ENCODE measurements at regions not wholly inside any gene's neighbourhood (a gene's known extent, or its start where the extent isn't known, plus 50 kb on each side); places are given as distances from the start of the nearest gene placed in this dataset.

DNA sequence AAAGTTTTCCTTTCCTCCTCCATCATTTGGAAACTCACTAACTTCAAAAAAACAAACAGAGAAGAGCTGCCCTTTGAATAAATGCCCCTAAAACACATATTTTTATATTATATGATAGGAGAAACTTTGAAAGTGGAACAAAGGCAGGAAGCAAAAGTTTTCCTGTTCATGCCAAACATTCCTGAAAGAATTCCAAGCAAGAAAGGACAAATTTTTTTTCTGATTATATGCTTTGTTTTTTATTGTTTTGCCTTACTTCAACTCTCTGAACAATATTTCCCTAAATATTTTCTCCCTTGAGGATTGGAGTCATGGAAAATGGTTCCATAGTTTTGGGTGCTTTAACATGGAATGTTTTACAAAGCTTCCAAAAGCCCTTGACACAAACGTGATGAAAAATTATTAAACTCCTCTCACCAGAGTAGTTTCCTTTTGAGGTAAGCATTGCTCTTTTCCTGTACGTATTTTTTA is 638.5 kb upstream of the CAMK1G start:
- Histone ChIP-seq H3K79me2 (ENCODE audit: insufficient read depth, low read depth, low read length) (no peaks in the 10 kb centered on the region), H2AFZ (ENCODE audit: low read length) (no peak overlapping the region), H3K4me2 (ENCODE audit: low read length) (no peak overlapping the region), H3K4me3 (ENCODE audit: low read depth, low read length, poor library complexity, severe bottlenecking) (no peak overlapping the region), H3K27ac (ENCODE audit: low read depth, low read length, poor library complexity, severe bottlenecking) (no peak overlapping the region), H3K36me3 (ENCODE audit: insufficient read depth, low read length) (no peaks in the 10 kb centered on the region), H4K20me1 (ENCODE audit: insufficient read depth, low read length) (no peaks in the 10 kb centered on the region), H3K4me1 (ENCODE audit: insufficient read depth, low read length, poor library complexity, severe bottlenecking) (no peaks in the 10 kb centered on the region), H3K9me3 (ENCODE audit: low read length) (no peaks in the 10 kb centered on the region), H3K9me2 (ENCODE audit: insufficient read depth, low read length) (no peaks in the 10 kb centered on the region)
- CTCF ChIA-PET (ENCODE audit: unreplicated experiment): no interaction called here
- POLR2A ChIA-PET: no interaction called here
- BruUV-seq (replicated peaks): no TSS peak
- no peak for TF ChIP-seq EZH2phosphoT487 (IDR thresholded peaks at IDR 0.05; ENCODE audit: borderline replicate concordance, low read depth, low read length)
- TF ChIP-seq, protein P1, sequence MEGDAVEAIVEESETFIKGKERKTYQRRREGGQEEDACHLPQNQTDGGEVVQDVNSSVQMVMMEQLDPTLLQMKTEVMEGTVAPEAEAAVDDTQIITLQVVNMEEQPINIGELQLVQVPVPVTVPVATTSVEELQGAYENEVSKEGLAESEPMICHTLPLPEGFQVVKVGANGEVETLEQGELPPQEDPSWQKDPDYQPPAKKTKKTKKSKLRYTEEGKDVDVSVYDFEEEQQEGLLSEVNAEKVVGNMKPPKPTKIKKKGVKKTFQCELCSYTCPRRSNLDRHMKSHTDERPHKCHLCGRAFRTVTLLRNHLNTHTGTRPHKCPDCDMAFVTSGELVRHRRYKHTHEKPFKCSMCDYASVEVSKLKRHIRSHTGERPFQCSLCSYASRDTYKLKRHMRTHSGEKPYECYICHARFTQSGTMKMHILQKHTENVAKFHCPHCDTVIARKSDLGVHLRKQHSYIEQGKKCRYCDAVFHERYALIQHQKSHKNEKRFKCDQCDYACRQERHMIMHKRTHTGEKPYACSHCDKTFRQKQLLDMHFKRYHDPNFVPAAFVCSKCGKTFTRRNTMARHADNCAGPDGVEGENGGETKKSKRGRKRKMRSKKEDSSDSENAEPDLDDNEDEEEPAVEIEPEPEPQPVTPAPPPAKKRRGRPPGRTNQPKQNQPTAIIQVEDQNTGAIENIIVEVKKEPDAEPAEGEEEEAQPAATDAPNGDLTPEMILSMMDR (conservative IDR thresholded peaks at IDR 0.05; ENCODE audit: low read length): no peak
- no peak for DNase-seq (ENCODE audit: low spot score)
- intact Hi-C loops (cut with micrococcal nuclease; ENCODE audit: unreplicated experiment): no loop called here

- DNase-seq (ENCODE audit: low spot score): no peak
- POLR2A ChIA-PET: no interaction called here
- H3K79me2 ChIP-seq (ENCODE audit: insufficient read depth, low read depth, low read length): no peaks in the 10 kb centered on the region
- CTCF ChIA-PET (ENCODE audit: unreplicated experiment): no interaction called here
- H3K27ac ChIP-seq (ENCODE audit: low read depth, low read length, poor library complexity, severe bottlenecking): no peak overlapping the region
- no peak overlapping the region for H3K4me2 ChIP-seq (ENCODE audit: low read length)
- H2AFZ ChIP-seq (ENCODE audit: low read length): no peak overlapping the region
- no peaks in the 10 kb centered on the region for H3K9me2 ChIP-seq (ENCODE audit: insufficient read depth, low read length)
- no TSS peak for BruUV-seq (replicated peaks)
- H3K36me3 ChIP-seq (ENCODE audit: insufficient read depth, low read length): no peaks in the 10 kb centered on the region
- intact Hi-C loops (cut with micrococcal nuclease; ENCODE audit: unreplicated experiment): no loop called here
- H3K4me3 ChIP-seq (ENCODE audit: low read depth, low read length, poor library complexity, severe bottlenecking): no peak overlapping the region
- no peaks in the 10 kb centered on the region for H3K9me3 ChIP-seq (ENCODE audit: low read length)
- TF ChIP-seq, protein P1 (conservative IDR thresholded peaks at IDR 0.05; ENCODE audit: low read length): no peak
- no peak for TF ChIP-seq EZH2phosphoT487 (IDR thresholded peaks at IDR 0.05; ENCODE audit: borderline replicate concordance, low read depth, low read length)
- H3K4me1 ChIP-seq (ENCODE audit: insufficient read depth, low read length, poor library complexity, severe bottlenecking): no peaks in the 10 kb centered on the region
- H4K20me1 ChIP-seq (ENCODE audit: insufficient read depth, low read length): no peaks in the 10 kb centered on the region
These were observed 633.3 kb upstream of the CAMK1G start for GRCh38 chr1:208950206-208950605.

DNA sequence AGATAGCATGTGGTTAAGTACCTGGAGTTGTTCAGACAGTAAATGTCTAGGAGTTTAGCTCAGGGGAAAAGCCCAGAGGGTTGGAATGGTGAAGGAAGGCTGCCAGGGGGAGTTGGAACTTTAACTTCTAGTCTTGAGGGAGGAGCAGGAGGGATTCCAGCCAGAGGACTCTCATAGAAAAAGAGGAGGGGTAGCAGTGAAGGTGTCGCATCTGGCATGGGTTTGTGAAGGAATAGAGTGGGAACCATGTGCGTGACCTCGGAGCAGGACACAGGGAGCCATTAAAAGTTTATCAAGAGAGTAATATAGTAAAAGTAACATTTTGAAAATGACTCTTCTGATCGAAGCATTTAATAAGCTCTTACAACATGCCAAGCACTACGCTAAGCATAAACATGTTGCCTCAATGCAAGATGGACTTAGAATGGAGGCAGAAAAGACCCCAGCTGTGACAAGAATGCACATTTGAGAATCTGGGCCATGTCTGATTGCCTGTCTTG is 632.4 kb upstream of the CAMK1G start:
- Histone ChIP-seq H3K9me2 (ENCODE audit: insufficient read depth, low read length) (no peaks in the 10 kb centered on the region), H3K4me2 (ENCODE audit: low read length) (no peak overlapping the region), H4K20me1 (ENCODE audit: insufficient read depth, low read length) (no peaks in the 10 kb centered on the region), H3K9me3 (ENCODE audit: low read length) (no peaks in the 10 kb centered on the region), H3K36me3 (ENCODE audit: insufficient read depth, low read length) (no peaks in the 10 kb centered on the region), H2AFZ (ENCODE audit: low read length) (no peak overlapping the region), H3K79me2 (ENCODE audit: insufficient read depth, low read depth, low read length) (no peaks in the 10 kb centered on the region), H3K27ac (ENCODE audit: low read depth, low read length, poor library complexity, severe bottlenecking) (no peak overlapping the region), H3K4me1 (ENCODE audit: insufficient read depth, low read length, poor library complexity, severe bottlenecking) (no peaks in the 10 kb centered on the region), H3K4me3 (ENCODE audit: low read depth, low read length, poor library complexity, severe bottlenecking) (no peak overlapping the region)
- intact Hi-C loops (cut with micrococcal nuclease; ENCODE audit: unreplicated experiment): no loop called here
- TF ChIP-seq EZH2phosphoT487 (IDR thresholded peaks at IDR 0.05; ENCODE audit: borderline replicate concordance, low read depth, low read length): no peak
- TF ChIP-seq, protein P1 (conservative IDR thresholded peaks at IDR 0.05; ENCODE audit: low read length): no peak
- POLR2A ChIA-PET: no interaction called here
- DNase-seq (ENCODE audit: low spot score): no peak
- CTCF ChIA-PET (ENCODE audit: unreplicated experiment): no interaction called here
- BruUV-seq (replicated peaks): no TSS peak
